ENCODE measurements at regions not wholly inside any gene's neighbourhood (a gene's known extent, or its start where the extent isn't known, plus 50 kb on each side); places are given as distances from the start of the nearest gene placed in this dataset.

- no peak for DNase-seq (ENCODE audit: low spot score)
- TF ChIP-seq, protein P1, sequence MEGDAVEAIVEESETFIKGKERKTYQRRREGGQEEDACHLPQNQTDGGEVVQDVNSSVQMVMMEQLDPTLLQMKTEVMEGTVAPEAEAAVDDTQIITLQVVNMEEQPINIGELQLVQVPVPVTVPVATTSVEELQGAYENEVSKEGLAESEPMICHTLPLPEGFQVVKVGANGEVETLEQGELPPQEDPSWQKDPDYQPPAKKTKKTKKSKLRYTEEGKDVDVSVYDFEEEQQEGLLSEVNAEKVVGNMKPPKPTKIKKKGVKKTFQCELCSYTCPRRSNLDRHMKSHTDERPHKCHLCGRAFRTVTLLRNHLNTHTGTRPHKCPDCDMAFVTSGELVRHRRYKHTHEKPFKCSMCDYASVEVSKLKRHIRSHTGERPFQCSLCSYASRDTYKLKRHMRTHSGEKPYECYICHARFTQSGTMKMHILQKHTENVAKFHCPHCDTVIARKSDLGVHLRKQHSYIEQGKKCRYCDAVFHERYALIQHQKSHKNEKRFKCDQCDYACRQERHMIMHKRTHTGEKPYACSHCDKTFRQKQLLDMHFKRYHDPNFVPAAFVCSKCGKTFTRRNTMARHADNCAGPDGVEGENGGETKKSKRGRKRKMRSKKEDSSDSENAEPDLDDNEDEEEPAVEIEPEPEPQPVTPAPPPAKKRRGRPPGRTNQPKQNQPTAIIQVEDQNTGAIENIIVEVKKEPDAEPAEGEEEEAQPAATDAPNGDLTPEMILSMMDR (IDR thresholded peaks at IDR 0.05; ENCODE audit: extremely low read depth, missing control alignments) = no peak
These were observed 321.5 kb upstream of the AKR1E2 start for GRCh38 chr10:4504550-4504949.

GRCh38 chr10:4503076-4503475 is 322.9 kb upstream of the AKR1E2 start:
- no peak for DNase-seq (ENCODE audit: low spot score)
- TF ChIP-seq, protein P1 (IDR thresholded peaks at IDR 0.05; ENCODE audit: extremely low read depth, missing control alignments) = no peak

GRCh38 chr10:4501306-4501705 is 324.7 kb upstream of the AKR1E2 start:
- TF ChIP-seq, protein P1 (IDR thresholded peaks at IDR 0.05; ENCODE audit: extremely low read depth, missing control alignments) = no peak
- no peak for DNase-seq (ENCODE audit: low spot score)

DNA sequence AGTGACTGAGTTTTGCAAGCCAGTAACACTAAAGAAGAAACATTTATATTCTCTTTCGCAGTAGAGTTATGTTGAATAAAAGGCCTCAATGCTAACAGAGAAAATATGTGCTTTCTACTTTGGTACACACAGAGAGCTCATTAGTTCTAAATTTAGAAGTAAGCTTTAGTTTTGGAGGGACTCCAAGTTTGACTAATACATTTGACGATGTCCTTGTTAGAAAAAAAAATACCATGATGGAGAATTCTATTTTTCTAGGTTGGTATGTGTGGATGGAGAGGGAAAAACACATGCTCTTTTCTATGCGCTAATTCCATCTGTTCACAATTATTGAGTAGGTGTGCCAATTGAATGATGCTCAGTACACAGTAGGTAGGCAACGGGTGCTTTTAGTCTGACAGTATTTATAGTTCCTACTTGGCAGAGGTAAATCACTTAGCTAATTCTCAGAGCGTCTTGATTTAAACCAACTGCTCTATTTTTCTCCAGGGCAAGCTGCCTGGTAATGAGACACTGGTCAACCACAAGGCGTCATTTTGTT is 327.2 kb upstream of the AKR1E2 start:
- DNase-seq (ENCODE audit: low spot score) = no peak
- TF ChIP-seq, protein P1 (IDR thresholded peaks at IDR 0.05; ENCODE audit: extremely low read depth, missing control alignments) = no peak

DNA sequence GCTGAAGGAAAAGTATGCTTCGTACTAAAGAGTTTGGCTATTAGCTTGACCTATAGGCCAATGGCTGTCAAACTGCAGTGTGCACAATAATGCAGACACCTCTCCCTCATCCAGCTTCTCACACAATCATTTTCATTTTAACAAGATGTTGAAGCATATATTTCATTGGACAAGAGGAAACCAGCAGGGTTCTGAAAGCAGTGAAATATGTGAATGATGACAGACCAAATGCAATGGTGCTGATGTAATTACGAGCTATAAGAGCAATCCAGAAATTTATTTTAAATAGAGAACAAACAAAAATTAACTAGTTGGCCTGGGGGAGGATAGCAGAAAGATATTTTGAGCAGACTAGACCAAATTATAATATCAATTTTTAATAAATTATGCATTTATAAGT is 331.5 kb upstream of the AKR1E2 start:
- TF ChIP-seq, protein P1 (IDR thresholded peaks at IDR 0.05; ENCODE audit: extremely low read depth, missing control alignments) = no peak
- DNase-seq (ENCODE audit: low spot score) = no peak

GRCh38 chr10:4492202-4492601 is 333.8 kb upstream of the AKR1E2 start:
- no peak for DNase-seq (ENCODE audit: low spot score)
- TF ChIP-seq, protein P1 (IDR thresholded peaks at IDR 0.05; ENCODE audit: extremely low read depth, missing control alignments) = no peak

DNA sequence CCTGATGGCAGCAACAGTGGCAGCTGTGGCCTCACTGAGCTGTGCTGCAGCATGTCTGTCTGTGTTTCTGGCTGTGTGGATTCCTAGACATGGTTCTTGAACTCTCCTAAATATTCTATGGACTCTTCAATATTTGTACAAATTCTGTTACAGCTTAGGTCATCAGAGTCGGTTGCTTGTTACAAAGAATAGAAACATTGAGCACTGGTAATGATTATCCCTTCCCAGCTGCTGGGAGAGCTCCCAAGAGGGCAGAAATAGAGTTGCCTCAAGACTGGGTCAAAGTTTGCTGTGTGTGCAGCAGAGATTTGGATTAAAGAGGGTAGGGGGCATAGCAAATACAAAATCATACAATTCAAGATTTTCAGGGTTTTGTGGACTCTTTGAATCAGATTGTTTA is 337.1 kb upstream of the AKR1E2 start:
- DNase-seq (ENCODE audit: low spot score) = no peak
- TF ChIP-seq, protein P1 (IDR thresholded peaks at IDR 0.05; ENCODE audit: extremely low read depth, missing control alignments) = no peak

All from GM20000 (cell line).